Endodermal cell (in vitro differentiated cells): ENCODE measurements at regions not wholly inside any gene's neighbourhood (a gene's known extent, or its start where the extent isn't known, plus 50 kb on each side); places are given as distances from the start of the nearest gene placed in this dataset.

Experiments used
- DNase-seq: peaks from one replicate; pipeline ENCODE4 v3.0.0-alpha.2; 2017
- H3K27ac ChIP-seq: 2 replicates; pipeline ENCODE4 v1.5.1; 2013; ENCODE audit warnings: mild to moderate bottlenecking, low read depth, low read length, moderate library complexity
- H3K27me3 ChIP-seq: 2 replicates; pipeline ENCODE4 v1.6.1; 2013; ENCODE audit warnings: mild to moderate bottlenecking, low read length, moderate library complexity; ENCODE audit not compliant: insufficient read depth, control insufficient read depth, poor library complexity, severe bottlenecking
- H3K36me3 ChIP-seq: 2 replicates; pipeline ENCODE4 v1.7.0; 2013; ENCODE audit warnings: mild to moderate bottlenecking, low read length, moderate library complexity; ENCODE audit not compliant: control insufficient read depth, insufficient read depth
- H3K4me1 ChIP-seq: one replicate; pipeline ENCODE4 v1.7.0; 2013; ENCODE audit warnings: low read length; ENCODE audit not compliant: control insufficient read depth, insufficient read depth
- H3K4me3 ChIP-seq: 2 replicates; pipeline ENCODE4 v1.5.1; 2013; ENCODE audit warnings: mild to moderate bottlenecking, low read length, moderate library complexity
- H3K9ac ChIP-seq: 2 replicates; pipeline ENCODE4 v1.6.1; 2013; ENCODE audit warnings: mild to moderate bottlenecking, low read length, moderate library complexity; ENCODE audit not compliant: poor library complexity, severe bottlenecking; ENCODE audit errors: extremely low read depth
- H3K9me3 ChIP-seq: 2 replicates; pipeline ENCODE4 v1.6.1; 2013; ENCODE audit warnings: mild to moderate bottlenecking, low read length, moderate library complexity; ENCODE audit not compliant: control insufficient read depth
- H3K27ac Mint-ChIP-seq: 2 replicates; pipeline ENCODE4 v1.8.0; 2020; ENCODE audit warnings: mixed read lengths
- H3K27me3 Mint-ChIP-seq: 2 replicates; pipeline ENCODE4 v1.8.0; 2021; ENCODE audit warnings: mild to moderate bottlenecking, mixed read lengths; ENCODE audit not compliant: insufficient read depth
- H3K36me3 Mint-ChIP-seq: 2 replicates; pipeline ENCODE4 v1.8.0; 2020; ENCODE audit warnings: low read depth, mixed read lengths
- H3K4me1 Mint-ChIP-seq: 2 replicates; pipeline ENCODE4 v1.8.0; 2020; ENCODE audit warnings: mixed read lengths
- H3K4me3 Mint-ChIP-seq: 2 replicates; pipeline ENCODE4 v1.8.0; 2020; ENCODE audit warnings: mild to moderate bottlenecking, moderate library complexity, mixed read lengths
- H3K9me3 Mint-ChIP-seq: 2 replicates; pipeline ENCODE4 v1.8.0; 2020; ENCODE audit warnings: mild to moderate bottlenecking, mixed read lengths
- CTCF ChIP-seq: fragments of 200-600 bp; sonication (generic); conservative IDR thresholded peaks from 2 replicates; pipeline ENCODE4 v1.5.0; 2021; ENCODE audit warnings: antibody characterized with exemption, mild to moderate bottlenecking
- WGBS, 2 experiments: methylation state at CpG; one replicate each; pipeline versions ENCODE4 v1.1.5 to v1.1.7; 2013; ENCODE audit warnings: missing lambda C conversion rate in 2 of 2, mixed read lengths in 1 of 2; ENCODE audit not compliant: insufficient coverage in 1 of 2, insufficient read length in 1 of 2; 5-methylcytosine and 5-hydroxymethylcytosine counted together

GRCh38 chr10:36066850-36067249 lies 424.8 kb upstream of the FZD8 start:
- Mint-ChIP-seq H3K9me3 (peaks cover 7% of the 10 kb centered on the region), H3K27ac (no peak overlapping the region), H3K4me3 (no peak overlapping the region), H3K4me1 (peaks cover 7% of the 10 kb centered on the region), H3K36me3 (no peaks in the 10 kb centered on the region), H3K27me3 (peaks cover 15% of the 10 kb centered on the region)
- H3K36me3 ChIP-seq, result no peaks in the 10 kb centered on the region
- H3K27ac ChIP-seq, result no peak overlapping the region
- 94% methylated on average over 3 of the region's 3 CpGs; no CpG with 5 or more reads in 1 of the 2 experiments for WGBS, 2 experiments
- no peak for TF ChIP-seq CTCF
- no peak overlapping the region for H3K4me3 ChIP-seq
- H3K27me3 ChIP-seq, result no peaks in the 10 kb centered on the region
- DNase-seq, result no peak
- H3K4me1 ChIP-seq, result no peaks in the 10 kb centered on the region
- H3K9ac ChIP-seq, result no peak overlapping the region
- H3K9me3 ChIP-seq, result peaks cover 27% of the 10 kb centered on the region

GRCh38 chr10:36066102-36066501 lies 424.0 kb upstream of the FZD8 start:
- H3K9ac ChIP-seq, result no peak overlapping the region
- peaks cover 14% of the 10 kb centered on the region for H3K27me3 Mint-ChIP-seq
- no peak overlapping the region for H3K27ac ChIP-seq
- no peaks in the 10 kb centered on the region for H3K27me3 ChIP-seq
- peaks cover 7% of the 10 kb centered on the region for H3K9me3 Mint-ChIP-seq
- peaks cover 7% of the 10 kb centered on the region for H3K4me1 Mint-ChIP-seq
- TF ChIP-seq CTCF, result no peak
- H3K4me1 ChIP-seq, result no peaks in the 10 kb centered on the region
- H3K4me3 ChIP-seq, result no peak overlapping the region
- WGBS, 2 experiments, result 83 to 89% methylated on average over 1 to 2 of the region's 2 CpGs
- no peak for DNase-seq
- H3K9me3 ChIP-seq, result peaks cover 27% of the 10 kb centered on the region
- no peaks in the 10 kb centered on the region for H3K36me3 ChIP-seq
- no peak overlapping the region for H3K27ac Mint-ChIP-seq
- no peak overlapping the region for H3K4me3 Mint-ChIP-seq
- H3K36me3 Mint-ChIP-seq, result no peaks in the 10 kb centered on the region

GRCh38 chr10:36063396-36063795 lies 421.3 kb upstream of the FZD8 start:
- Mint-ChIP-seq H3K4me3 (no peak overlapping the region), H3K36me3 (no peaks in the 10 kb centered on the region), H3K4me1 (no peaks in the 10 kb centered on the region), H3K27ac (no peak overlapping the region), H3K27me3 (peaks cover 14% of the 10 kb centered on the region), H3K9me3 (peaks cover 7% of the 10 kb centered on the region)
- WGBS, 2 experiments, result 94 to 98% methylated on average over 4 to 7 of the region's 7 CpGs
- Histone ChIP-seq H3K4me3 (no peak overlapping the region), H3K4me1 (no peaks in the 10 kb centered on the region), H3K27ac (no peak overlapping the region), H3K36me3 (no peaks in the 10 kb centered on the region), H3K9ac (no peak overlapping the region), H3K9me3 (peaks cover 27% of the 10 kb centered on the region), H3K27me3 (no peaks in the 10 kb centered on the region)
- TF ChIP-seq CTCF, result no peak
- no peak for DNase-seq
